ENCODE measurements at regions not wholly inside any gene's neighbourhood (a gene's known extent, or its start where the extent isn't known, plus 50 kb on each side); places are given as distances from the start of the nearest gene placed in this dataset.

- TF ChIP-seq, protein P1, sequence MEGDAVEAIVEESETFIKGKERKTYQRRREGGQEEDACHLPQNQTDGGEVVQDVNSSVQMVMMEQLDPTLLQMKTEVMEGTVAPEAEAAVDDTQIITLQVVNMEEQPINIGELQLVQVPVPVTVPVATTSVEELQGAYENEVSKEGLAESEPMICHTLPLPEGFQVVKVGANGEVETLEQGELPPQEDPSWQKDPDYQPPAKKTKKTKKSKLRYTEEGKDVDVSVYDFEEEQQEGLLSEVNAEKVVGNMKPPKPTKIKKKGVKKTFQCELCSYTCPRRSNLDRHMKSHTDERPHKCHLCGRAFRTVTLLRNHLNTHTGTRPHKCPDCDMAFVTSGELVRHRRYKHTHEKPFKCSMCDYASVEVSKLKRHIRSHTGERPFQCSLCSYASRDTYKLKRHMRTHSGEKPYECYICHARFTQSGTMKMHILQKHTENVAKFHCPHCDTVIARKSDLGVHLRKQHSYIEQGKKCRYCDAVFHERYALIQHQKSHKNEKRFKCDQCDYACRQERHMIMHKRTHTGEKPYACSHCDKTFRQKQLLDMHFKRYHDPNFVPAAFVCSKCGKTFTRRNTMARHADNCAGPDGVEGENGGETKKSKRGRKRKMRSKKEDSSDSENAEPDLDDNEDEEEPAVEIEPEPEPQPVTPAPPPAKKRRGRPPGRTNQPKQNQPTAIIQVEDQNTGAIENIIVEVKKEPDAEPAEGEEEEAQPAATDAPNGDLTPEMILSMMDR (IDR thresholded peaks at IDR 0.05) = no peak
- TF ChIP-seq POLR2AphosphoS5 (IDR thresholded peaks at IDR 0.05; ENCODE audit: low read depth, low read length) = no peak
- TF ChIP-seq SIN3A (IDR thresholded peaks at IDR 0.05; ENCODE audit: borderline replicate concordance, insufficient read depth, low read depth, low read length) = no peak
- TF ChIP-seq, protein P2, sequence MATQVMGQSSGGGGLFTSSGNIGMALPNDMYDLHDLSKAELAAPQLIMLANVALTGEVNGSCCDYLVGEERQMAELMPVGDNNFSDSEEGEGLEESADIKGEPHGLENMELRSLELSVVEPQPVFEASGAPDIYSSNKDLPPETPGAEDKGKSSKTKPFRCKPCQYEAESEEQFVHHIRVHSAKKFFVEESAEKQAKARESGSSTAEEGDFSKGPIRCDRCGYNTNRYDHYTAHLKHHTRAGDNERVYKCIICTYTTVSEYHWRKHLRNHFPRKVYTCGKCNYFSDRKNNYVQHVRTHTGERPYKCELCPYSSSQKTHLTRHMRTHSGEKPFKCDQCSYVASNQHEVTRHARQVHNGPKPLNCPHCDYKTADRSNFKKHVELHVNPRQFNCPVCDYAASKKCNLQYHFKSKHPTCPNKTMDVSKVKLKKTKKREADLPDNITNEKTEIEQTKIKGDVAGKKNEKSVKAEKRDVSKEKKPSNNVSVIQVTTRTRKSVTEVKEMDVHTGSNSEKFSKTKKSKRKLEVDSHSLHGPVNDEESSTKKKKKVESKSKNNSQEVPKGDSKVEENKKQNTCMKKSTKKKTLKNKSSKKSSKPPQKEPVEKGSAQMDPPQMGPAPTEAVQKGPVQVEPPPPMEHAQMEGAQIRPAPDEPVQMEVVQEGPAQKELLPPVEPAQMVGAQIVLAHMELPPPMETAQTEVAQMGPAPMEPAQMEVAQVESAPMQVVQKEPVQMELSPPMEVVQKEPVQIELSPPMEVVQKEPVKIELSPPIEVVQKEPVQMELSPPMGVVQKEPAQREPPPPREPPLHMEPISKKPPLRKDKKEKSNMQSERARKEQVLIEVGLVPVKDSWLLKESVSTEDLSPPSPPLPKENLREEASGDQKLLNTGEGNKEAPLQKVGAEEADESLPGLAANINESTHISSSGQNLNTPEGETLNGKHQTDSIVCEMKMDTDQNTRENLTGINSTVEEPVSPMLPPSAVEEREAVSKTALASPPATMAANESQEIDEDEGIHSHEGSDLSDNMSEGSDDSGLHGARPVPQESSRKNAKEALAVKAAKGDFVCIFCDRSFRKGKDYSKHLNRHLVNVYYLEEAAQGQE (IDR thresholded peaks at IDR 0.05; ENCODE audit: insufficient read depth in 1 of 2, low read depth in 2 of 2, low read length in 1 of 2) = no peak
- no peak for TF ChIP-seq TCF7L2 (IDR thresholded peaks at IDR 0.05; ENCODE audit: low read depth, low read length)
Measured at GRCh38 chr2:150147889-150148683, 339.4 kb downstream of the RND3 start.
